ENCODE measurements at regions not wholly inside any gene's neighbourhood (a gene's known extent, or its start where the extent isn't known, plus 50 kb on each side); places are given as distances from the start of the nearest gene placed in this dataset.

DNA sequence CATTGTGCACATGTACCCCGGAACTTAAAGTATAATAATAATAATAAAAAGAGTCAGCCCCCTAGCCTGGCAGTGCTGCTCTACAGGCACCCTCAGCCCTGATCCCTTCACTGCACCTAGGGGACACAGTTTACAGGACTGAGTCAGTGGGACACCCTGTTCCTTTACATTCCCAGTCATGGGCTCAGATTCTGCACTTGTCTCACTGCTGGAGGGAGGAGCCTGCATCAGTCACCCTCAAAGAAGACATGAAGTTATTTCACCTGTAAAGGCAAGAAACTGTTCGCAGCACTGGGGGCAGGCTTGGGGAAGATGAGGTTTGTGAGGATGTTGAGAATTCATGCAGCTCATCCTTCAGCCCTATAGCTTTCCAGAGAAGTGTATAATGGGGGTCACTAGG, 50.7 kb upstream of the VPREB1 start:
- TF ChIP-seq, protein P1, sequence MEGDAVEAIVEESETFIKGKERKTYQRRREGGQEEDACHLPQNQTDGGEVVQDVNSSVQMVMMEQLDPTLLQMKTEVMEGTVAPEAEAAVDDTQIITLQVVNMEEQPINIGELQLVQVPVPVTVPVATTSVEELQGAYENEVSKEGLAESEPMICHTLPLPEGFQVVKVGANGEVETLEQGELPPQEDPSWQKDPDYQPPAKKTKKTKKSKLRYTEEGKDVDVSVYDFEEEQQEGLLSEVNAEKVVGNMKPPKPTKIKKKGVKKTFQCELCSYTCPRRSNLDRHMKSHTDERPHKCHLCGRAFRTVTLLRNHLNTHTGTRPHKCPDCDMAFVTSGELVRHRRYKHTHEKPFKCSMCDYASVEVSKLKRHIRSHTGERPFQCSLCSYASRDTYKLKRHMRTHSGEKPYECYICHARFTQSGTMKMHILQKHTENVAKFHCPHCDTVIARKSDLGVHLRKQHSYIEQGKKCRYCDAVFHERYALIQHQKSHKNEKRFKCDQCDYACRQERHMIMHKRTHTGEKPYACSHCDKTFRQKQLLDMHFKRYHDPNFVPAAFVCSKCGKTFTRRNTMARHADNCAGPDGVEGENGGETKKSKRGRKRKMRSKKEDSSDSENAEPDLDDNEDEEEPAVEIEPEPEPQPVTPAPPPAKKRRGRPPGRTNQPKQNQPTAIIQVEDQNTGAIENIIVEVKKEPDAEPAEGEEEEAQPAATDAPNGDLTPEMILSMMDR (IDR thresholded peaks at IDR 0.05; ENCODE audit: low read depth, low read length), result no peak
- TF ChIP-seq EZH2phosphoT487 (IDR thresholded peaks at IDR 0.05; ENCODE audit: low read depth), result no peak
